HepG2 (cell line): ENCODE measurements at regions not wholly inside any gene's neighbourhood (a gene's known extent, or its start where the extent isn't known, plus 50 kb on each side); places are given as distances from the start of the nearest gene placed in this dataset.
"Not testable (repeated sequence)": the region's sequence is repeated elsewhere in the genome, so short reads cannot be mapped to it uniquely, and the experiment has no call there.

Experiments
- ATAC-seq: fragments of 200-7000 bp; cut with Tn5 transposase; 3 replicates; pipeline ENCODE4 v1.9.1; 2020; ENCODE audit warnings: mild to moderate bottlenecking, moderate library complexity
- BruUV-seq: library from RNA; stranded (reverse); fragments of 400-500 nt; replicated peaks from 2 replicates; lab custom pipeline; 2021; lab: Mats Ljungman, UMichigan
- CTCF ChIA-PET: fragments of 300-600 bp; formaldehyde crosslinking; extraction: SDS; loops from one replicate; lab custom pipeline; 2021; ENCODE audit warnings: low total read pairs, inconsistent platforms, low intra/inter-chr PET ratio; lab: Yijun Ruan, JAX
- POLR2A ChIA-PET: fragments of 350-600 bp; sonication (Branson Sonifier 250); formaldehyde crosslinking; loops from one replicate; lab custom pipeline; 2020; ENCODE audit warnings: antibody characterized with exemption, inconsistent platforms; lab: Yijun Ruan, JAX
- DNase-seq: peaks from one replicate; pipeline ENCODE4 v3.0.0-alpha.2; 2015; ENCODE audit warnings: low spot score
- FAIRE-seq: peaks from 3 replicates; lab custom pipeline; 2011; peaks lifted over from hg19 to GRCh38; lab: Jason Lieb, UNC
- H2AFZ ChIP-seq: one replicate; pipeline ENCODE4 v1.6.1; 2011; ENCODE audit warnings: low read length, inconsistent platforms
- H3K27ac ChIP-seq: fragments of 300-600 bp; 3 replicates; pipeline ENCODE4 v1.8.0; 2011; ENCODE audit warnings: mixed run types, mild to moderate bottlenecking, mixed read lengths, low read length, inconsistent platforms; ENCODE audit not compliant: insufficient read depth; ENCODE audit errors: extremely low read length
- H3K27me3 ChIP-seq, 2 experiments: fragments of 200-600 bp in 1 of 2; 2 replicates in 1 of 2; 3 replicates in 1 of 2; pipeline versions ENCODE4 v1.6.0 to v1.8.0; 2011; ENCODE audit warnings: low read length in 2 of 2, mild to moderate bottlenecking in 2 of 2, moderate library complexity in 2 of 2, inconsistent platforms in 1 of 2; ENCODE audit not compliant: insufficient read depth in 2 of 2, control insufficient read depth in 1 of 2
- H3K36me3 ChIP-seq, 2 experiments: fragments of 200-600 bp in 1 of 2; replicated peaks in 1 of 2; 2 replicates in 1 of 2; 3 replicates in 1 of 2; pipeline versions ENCODE4 v1.5.1 to v1.8.0; 2011; ENCODE audit warnings: low read length in 2 of 2, inconsistent platforms in 1 of 2; ENCODE audit not compliant: insufficient read depth in 2 of 2, control insufficient read depth in 1 of 2
- H3K4me1 ChIP-seq: 2 replicates; pipeline ENCODE4 v1.5.1; 2012; ENCODE audit warnings: low read length, inconsistent platforms; ENCODE audit not compliant: insufficient read depth
- H3K4me2 ChIP-seq: 2 replicates; pipeline ENCODE4 v1.6.0; 2011; ENCODE audit warnings: low read depth, low read length, inconsistent platforms
- H3K4me3 ChIP-seq, 3 experiments: fragments of 200-600 bp in 1 of 3; sonication (generic), shearing (Covaris generic) in 1 of 3; replicated peaks in 1 of 3; 2 replicates each; pipeline ENCODE4 v1.5.1; 2011 to 2016; ENCODE audit warnings: low read length in 3 of 3, inconsistent platforms in 2 of 3, low read depth in 2 of 3, mild to moderate bottlenecking in 2 of 3, control low read depth in 1 of 3, mixed read lengths in 1 of 3; ENCODE audit not compliant: insufficient read depth in 1 of 3
- H3K79me2 ChIP-seq: one replicate; pipeline ENCODE4 v1.6.1; 2011; ENCODE audit warnings: low read length, inconsistent platforms; ENCODE audit not compliant: insufficient read depth
- H3K9ac ChIP-seq: 2 replicates; pipeline ENCODE4 v1.6.0; 2011; ENCODE audit warnings: mild to moderate bottlenecking, low read depth, low read length, inconsistent platforms; ENCODE audit not compliant: insufficient read depth
- H3K9me3 ChIP-seq: 2 replicates; pipeline ENCODE4 v1.5.1; 2012; ENCODE audit warnings: mild to moderate bottlenecking, low read length
- H4K20me1 ChIP-seq: 2 replicates; pipeline ENCODE4 v1.6.0; 2011; ENCODE audit warnings: inconsistent platforms, mild to moderate bottlenecking, low read length, moderate library complexity; ENCODE audit not compliant: insufficient read depth
- ATF4 ChIP-seq, 2 experiments: fragments of 450-650 bp in 1 of 2; sonication (generic) in 1 of 2; formaldehyde crosslinking; IDR thresholded peaks; 2 replicates each; pipeline versions ENCODE4 v1.5.0 to v1.8.0; 2020 to 2022; ENCODE audit warnings: mild to moderate bottlenecking in 1 of 2, missing genetic modification reagents in 1 of 2
- HOMEZ ChIP-seq: IDR thresholded peaks from 2 replicates; pipeline ENCODE4 v1.6.1; 2016; ENCODE audit warnings: low read depth
- MIXL1 ChIP-seq: IDR thresholded peaks from 2 replicates; pipeline ENCODE4 v1.6.1; 2016
- MYPOP ChIP-seq: sonication (generic); formaldehyde crosslinking; IDR thresholded peaks from 2 replicates; pipeline ENCODE4 v1.8.1; 2023; ENCODE audit warnings: mild to moderate bottlenecking, moderate library complexity, missing genetic modification reagents
- NR2F1 ChIP-seq, 2 experiments: fragments of 450-650 bp in 1 of 2; formaldehyde crosslinking in 1 of 2; IDR thresholded peaks; 2 replicates each; pipeline versions ENCODE4 v1.5.0 to v1.6.1; 2016 to 2020; ENCODE audit warnings: mild to moderate bottlenecking in 1 of 2, missing compliant biosample characterization in 1 of 2, missing genetic modification reagents in 1 of 2, moderate library complexity in 1 of 2
- STAT6 ChIP-seq: sonication (generic); formaldehyde crosslinking; IDR thresholded peaks from 2 replicates; pipeline ENCODE4 v1.4.0; 2020; ENCODE audit warnings: missing genetic modification reagents, mild to moderate bottlenecking, borderline replicate concordance
- TSC22D2 ChIP-seq: sonication (generic); formaldehyde crosslinking; IDR thresholded peaks from 2 replicates; pipeline ENCODE4 v1.5.1; 2020; ENCODE audit warnings: missing genetic modification reagents, mild to moderate bottlenecking, borderline replicate concordance
- ZKSCAN1 ChIP-seq: fragments of 150-350 bp; IDR thresholded peaks from 2 replicates; pipeline ENCODE4 v1.6.1; 2014; ENCODE audit warnings: low read length
- ZNF441 ChIP-seq: sonication (generic); formaldehyde crosslinking; IDR thresholded peaks from 2 replicates; pipeline ENCODE4 v1.7.0; 2021; ENCODE audit warnings: missing genetic modification reagents, borderline replicate concordance
- ZNF556 ChIP-seq: sonication (generic); formaldehyde crosslinking; IDR thresholded peaks from 2 replicates; pipeline ENCODE4 v1.4.0; 2020; ENCODE audit warnings: mild to moderate bottlenecking, missing genetic modification reagents, borderline replicate concordance
- WGBS: methylation state at CpG from one replicate; pipeline ENCODE4 v1.1.6; 2017; ENCODE audit warnings: low lambda C conversion rate; 5-methylcytosine and 5-hydroxymethylcytosine counted together
- in situ Hi-C: cut with HindIII; loops from 2 replicates; pipeline ENCODE4 v1.10.0; 2017; ENCODE audit warnings: low pct_unique_long_range_greater_than_20kb; ENCODE audit not compliant: extremely low pct_ligation_motif_present
- intact Hi-C: fragments of 100-400 bp; cut with micrococcal nuclease; formaldehyde crosslinking; loops from one replicate; pipeline ENCODE4 v1.10.0; 2022; ENCODE audit not compliant: unreplicated experiment

GRCh38 chr6:134795001-134795400 lies 154.9 kb downstream of the ALDH8A1 start:
- Histone ChIP-seq H2AFZ (no peak overlapping the region), H3K27me3 (no peaks in the 10 kb centered on the region), H3K4me3 (no peak overlapping the region), H4K20me1 (no peaks in the 10 kb centered on the region), H3K36me3 (no peaks in the 10 kb centered on the region)
- DNase-seq: no peak
- in situ Hi-C loops: no loop called here
- no peak for TF ChIP-seq ATF4 (CRISPR knock-in tag; IDR thresholded peaks at IDR 0.05)
- TF ChIP-seq NR2F1 (CRISPR knock-in tag; IDR thresholded peaks at IDR 0.05): no peak
- no peak for TF ChIP-seq ZNF556 (CRISPR knock-in tag)
- no peak for TF ChIP-seq ZKSCAN1
- no peak for TF ChIP-seq ZNF441 (CRISPR knock-in tag)
- TF ChIP-seq MIXL1 (CRISPR knock-in tag): no peak
- TF ChIP-seq STAT6 (CRISPR knock-in tag): no peak
- TF ChIP-seq TSC22D2 (CRISPR knock-in tag): no peak
- TF ChIP-seq MYPOP (CRISPR knock-in tag): no peak
- TF ChIP-seq HOMEZ (CRISPR knock-in tag): no peak
- TF ChIP-seq, all 625 proteins: peak for 0
- Histone ChIP-seq H3K27ac (no peak overlapping the region), H3K4me2 (no peak overlapping the region), H3K9me3 (peaks cover 13% of the 10 kb centered on the region; the same call in 1 of the 2 replicates), H3K79me2 (no peaks in the 10 kb centered on the region), H3K4me1 (no peaks in the 10 kb centered on the region), H3K9ac (no peak overlapping the region)
- intact Hi-C loops: no loop called here
- ChIA-PET CTCF (no interaction called here), POLR2A (no interaction called here)
- BruUV-seq: no TSS peak
- FAIRE-seq: no peak
- 81% methylated on average over 7 of the region's 7 CpGs for WGBS
- ATAC-seq: no peak

GRCh38 chr6:134791243-134791843 lies 158.6 kb downstream of the ALDH8A1 start:
- intact Hi-C loops, H2AFZ ChIP-seq, H3K36me3 ChIP-seq, H3K9ac ChIP-seq, POLR2A ChIA-PET, H3K79me2 ChIP-seq, CTCF ChIA-PET, FAIRE-seq, ATAC-seq, H3K4me2 ChIP-seq, H3K27ac ChIP-seq, DNase-seq, in situ Hi-C loops, H3K4me3 ChIP-seq, BruUV-seq, H3K4me1 ChIP-seq, H3K27me3 ChIP-seq, H4K20me1 ChIP-seq: not testable (repeated sequence)
- H3K9me3 ChIP-seq: peaks cover 13% of the 10 kb centered on the region; the same call in 1 of the 2 replicates
- WGBS: 3% methylated on average over 2 of the region's 2 CpGs
